Renal pelvis (tissue), 1 donor: ENCODE measurements at regions not wholly inside any gene's neighbourhood (a gene's known extent, or its start where the extent isn't known, plus 50 kb on each side); places are given as distances from the start of the nearest gene placed in this dataset.

ENCODE experiments used
- DNase-seq: peaks from one replicate; pipeline ENCODE4 v3.0.0-alpha.2; 2013

DNA sequence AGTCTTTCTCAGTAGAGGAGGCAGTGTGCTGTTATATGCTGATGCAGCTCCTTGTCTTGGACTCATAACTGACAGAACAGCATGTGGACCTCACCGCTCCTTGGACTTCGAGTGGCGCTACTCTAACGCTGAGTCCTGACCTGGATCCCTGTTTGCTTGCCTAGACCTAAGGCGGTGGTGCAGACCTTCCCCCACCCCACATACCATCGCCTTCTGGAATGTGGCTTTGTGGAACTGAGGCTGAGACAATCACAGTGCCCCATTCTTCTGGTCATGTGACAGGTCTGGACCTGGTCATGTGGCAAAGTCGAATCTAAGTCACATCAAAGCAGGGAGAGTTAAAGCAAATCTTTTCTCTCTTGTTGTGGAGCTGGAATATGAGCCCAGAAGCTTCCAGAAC, 190.7 kb upstream of the MKI67 start:
- DNase-seq = no peak

DNA sequence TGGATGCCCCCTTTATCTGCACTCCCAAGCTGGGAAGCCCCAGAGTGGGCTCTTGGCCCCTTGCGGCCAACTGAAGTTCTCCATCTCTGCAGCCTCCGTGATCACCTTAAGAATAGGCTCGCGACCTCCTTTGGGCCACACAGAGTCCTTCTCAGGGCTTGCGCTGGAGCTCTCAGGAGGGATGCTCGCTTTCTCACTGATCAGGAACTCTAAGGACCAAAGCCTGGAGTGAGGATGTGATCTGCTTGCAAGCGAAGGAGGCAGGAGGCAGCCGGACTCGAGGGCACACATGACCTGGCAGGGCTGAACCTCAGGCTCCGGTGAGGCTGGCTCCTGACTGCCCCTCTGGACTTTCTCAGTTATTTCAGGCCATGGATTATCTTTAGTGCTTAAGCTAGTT, 192.1 kb upstream of the MKI67 start:
- DNase-seq = no peak

DNA sequence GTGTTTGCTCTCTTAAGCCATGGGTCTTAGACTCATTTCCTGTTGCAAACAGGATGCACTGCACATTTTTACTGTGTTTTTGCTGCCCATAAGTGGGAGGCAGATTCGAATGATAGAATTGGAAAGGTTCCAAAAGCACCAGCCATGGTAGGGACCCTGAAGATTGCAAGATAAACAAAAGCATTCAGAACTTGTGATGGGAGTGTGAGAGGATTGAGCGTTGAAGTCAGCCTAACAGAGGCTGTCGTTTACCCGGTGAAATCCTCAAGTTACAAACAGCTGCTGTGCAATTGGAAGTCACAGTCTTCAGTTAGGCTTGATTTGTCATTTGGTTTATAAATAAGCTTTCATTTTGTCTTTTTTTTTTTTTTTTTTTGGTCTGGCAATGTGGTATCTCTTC, 192.7 kb upstream of the MKI67 start:
- peak; percentile 20 for DNase-seq

DNA sequence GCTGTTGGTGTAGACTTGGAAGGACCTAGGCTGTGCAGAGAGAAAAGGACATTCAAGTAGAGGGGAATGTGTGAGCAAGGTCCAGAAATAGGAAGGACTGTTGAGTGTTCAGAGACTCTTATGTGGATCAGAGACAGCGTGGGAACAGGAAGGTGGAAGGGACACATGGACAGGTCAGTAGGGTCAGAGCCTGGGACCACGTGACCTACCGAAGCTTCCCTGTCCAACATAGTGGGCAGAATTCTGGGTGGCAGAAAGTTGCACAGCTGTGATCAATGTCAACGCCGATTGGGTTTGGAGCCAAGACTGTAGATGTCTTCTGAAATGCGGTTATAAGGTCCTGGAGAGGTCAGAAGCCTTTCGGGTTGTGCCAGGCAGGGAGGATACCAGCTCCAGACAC, 195.9 kb upstream of the MKI67 start:
- no peak for DNase-seq

DNA sequence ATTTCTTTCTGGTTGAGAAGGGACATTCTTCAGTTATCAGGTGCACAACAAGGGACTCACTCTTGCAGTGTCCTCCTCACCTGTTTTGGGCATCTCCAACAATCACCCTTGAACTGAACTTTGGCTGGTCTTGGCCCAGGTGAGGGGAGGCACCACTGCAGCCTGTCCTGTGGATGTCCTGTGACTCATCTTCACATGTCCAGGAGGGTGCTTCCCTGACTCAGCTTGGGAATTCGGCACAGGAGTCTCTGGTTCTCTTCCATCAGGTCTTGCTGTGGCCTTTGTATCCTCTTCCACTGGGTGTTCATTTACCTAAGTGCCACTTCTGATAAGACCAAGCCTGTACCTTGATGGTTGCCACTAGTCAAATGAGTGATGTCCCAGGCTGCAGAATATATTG, 196.7 kb upstream of the MKI67 start:
- no peak for DNase-seq

DNA sequence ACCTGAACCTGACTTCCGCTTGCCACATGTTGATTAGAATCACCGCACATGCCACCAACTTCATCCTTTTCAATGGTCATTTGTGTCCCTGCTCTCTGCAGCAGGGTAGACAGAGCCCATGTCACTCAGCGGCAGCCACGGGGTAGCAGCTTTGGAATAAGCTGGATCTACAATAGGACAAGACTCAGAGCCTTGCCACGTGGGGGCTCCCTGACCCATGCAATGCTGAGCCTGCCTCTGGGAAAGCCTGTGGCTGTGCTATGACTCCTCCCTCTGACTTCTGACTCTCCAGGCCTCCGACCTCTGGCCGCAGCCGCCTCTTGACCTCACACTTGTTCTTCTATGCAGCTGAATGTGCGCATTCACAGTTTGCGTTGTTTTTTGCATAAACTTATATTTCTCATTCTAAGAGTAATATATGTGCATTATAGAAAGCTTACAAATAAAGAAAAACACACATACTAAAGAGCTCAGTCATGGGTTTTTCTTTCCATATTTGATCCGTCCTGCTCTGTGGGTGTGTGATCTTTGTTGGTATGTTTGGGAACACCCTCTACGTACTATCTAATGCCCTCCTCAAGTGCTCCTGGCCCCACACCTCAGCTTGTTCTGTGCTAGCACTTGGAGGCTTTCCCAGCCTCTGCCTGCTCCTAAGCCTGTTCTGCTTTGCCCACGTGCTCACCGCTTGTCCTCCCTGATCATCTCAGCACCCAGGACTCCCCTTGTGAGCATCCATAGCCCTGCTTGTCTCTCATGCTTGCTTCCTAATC, 198.0 kb upstream of the MKI67 start:
- DNase-seq = no peak

DNA sequence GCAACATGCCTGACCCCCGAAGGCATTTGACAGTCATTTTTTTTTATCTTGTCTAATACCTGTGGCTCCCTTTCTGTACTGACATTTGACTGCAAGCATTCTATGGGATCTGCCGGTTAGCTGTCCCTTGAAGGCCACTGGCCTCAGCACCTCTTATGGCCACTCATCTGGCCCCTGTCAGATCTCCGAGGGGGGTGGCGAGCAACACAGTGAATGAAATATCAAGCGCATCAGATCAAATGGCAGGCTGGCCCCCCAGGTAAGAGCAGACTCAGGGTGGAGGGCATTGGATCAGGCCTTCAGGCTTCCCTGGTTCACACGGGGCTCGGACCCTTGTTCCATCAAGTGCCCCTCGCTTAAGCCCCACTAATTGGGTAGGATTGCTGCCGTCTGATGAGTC, 199.6 kb upstream of the MKI67 start:
- no peak for DNase-seq

DNA sequence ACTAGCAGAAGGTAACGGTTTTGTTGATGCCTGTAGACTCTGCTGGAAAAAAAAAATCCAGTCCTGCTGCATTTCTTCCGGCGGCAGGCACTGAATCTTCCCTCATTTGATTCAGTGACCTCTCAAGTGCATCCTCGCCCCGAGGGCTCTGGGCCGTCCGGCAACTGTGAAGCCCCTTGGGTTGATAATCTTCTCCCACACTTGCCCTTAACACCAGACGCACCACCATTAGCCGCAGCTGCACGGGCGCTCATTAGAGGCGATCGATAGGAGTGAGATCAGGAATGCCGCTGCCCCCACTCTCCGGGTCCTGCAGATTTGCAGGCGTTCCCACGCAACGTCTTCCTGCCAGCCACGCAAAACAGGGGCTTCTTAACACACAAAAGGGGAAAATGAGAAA, 200.0 kb upstream of the MKI67 start:
- no peak for DNase-seq

DNA sequence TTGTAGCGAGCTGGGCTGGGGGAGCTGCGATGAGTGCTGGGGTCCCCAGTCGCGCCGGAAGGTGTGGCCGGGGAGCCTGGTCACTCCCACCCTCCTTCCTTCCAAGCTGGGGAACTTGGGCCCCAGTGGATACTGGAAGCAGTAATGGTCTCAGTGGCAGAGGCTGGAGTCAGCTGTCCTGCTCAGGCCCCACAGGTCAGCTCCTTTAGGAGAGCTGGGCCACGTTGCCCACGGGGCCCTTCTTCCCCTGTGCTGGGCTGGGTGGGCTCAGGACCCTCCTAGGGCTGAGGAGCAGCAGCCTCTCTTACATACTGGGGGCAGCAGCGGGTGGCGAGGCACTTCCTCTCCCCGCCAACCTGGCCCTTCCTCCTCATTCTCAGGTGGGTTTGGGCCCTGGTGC, 200.6 kb upstream of the MKI67 start:
- DNase-seq = no peak

DNA sequence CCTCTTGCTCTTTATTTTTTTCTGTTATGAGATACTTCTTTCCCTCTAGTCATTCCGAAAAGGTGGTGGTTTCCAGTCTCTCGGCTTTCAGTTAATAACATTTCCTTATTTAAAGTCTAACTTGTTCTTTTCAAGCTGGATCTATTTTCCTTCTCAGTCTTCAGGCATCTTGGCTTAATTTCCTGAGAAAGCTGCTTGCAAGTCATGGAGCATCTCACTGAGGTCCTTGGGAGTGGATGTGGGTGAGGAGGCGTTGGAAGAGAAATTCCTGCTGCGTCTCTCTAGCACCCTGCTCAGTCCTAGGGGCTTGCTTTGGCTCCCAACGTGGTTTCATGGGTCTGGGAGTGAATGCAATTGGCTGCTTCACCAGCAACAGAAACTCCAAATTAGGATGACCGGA, 210.2 kb upstream of the MKI67 start:
- no peak for DNase-seq

DNA sequence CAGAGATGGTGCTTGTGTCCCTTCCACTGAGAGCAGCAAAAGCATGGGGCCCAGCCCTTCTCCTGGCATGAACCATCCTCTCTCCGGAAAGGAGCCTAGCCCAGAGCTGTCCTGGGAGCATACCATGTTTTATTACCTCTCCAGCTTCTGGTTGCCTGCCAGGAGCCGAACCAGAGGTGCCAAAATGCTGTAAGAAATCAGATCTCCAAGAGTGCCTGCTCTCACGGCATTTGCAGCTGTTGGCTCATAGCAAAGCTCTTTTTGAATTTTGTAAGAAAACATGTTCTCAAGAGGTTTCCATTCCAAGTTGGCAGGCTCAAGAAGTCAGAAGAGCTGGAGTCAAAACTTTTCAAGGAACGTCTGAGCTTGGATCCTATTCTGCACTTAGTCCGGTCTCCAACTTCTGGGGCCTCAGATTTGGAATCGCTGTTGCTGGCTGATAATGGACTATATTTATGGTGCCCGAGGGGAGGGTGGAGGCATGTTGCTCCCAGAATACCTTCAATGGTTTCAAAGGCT, 211.7 kb upstream of the MKI67 start:
- DNase-seq = no peak

DNA sequence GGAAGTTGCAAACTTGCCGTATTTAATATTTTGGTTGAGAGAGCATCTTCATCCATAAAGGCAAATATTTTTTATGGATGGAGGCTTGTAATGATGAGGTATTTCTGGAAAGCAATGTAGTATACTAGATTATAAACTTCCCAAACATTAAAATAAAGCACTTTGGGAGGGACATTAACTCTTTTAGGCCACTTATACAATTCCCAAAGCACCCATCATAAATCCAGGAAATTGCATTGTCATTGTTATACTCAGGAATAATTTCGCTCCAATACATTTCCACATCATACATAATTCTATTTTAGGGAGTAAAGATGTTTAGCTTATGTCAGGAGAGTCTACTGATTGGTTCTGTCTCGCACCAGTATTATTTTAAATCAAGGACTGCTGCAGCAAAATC, 212.7 kb upstream of the MKI67 start:
- DNase-seq = no peak

DNA sequence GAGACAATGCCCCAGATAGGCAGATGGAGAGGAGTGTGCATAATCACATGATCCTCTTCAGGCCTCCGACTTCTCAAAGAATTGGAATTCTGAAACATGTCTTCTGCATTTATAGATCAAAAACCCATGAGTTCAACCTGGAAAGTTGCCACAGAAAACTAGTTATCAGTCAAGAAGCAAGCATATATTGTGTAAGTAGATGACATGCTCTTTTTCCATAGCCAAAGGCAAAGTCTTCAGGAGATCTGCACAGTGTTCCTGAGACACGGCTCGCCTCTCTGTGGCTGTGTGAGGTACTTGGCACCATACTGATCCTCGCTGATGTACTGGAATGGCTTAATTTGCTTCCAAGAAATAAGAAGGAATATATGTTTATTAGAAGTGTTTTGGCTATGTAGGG, 213.5 kb upstream of the MKI67 start:
- no peak for DNase-seq

DNA sequence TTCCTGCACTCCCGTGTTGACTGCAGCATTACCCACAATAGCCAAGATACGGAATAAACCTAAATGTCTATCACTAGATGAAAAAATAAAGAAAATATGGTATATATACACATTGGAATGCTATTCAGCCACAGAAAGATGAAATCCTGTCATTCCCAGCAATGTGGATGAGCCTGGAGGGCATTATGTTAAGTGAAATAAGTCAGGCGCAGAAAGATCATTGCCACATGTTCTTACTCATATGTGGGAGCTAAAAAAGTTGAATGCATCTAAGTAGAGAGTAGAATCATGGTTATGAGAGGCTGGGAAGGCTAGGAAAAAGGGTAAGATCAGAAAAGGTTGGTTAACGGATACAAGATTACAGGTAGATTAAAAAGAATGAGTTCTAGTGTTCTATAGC, 219.1 kb upstream of the MKI67 start:
- DNase-seq = no peak

DNA sequence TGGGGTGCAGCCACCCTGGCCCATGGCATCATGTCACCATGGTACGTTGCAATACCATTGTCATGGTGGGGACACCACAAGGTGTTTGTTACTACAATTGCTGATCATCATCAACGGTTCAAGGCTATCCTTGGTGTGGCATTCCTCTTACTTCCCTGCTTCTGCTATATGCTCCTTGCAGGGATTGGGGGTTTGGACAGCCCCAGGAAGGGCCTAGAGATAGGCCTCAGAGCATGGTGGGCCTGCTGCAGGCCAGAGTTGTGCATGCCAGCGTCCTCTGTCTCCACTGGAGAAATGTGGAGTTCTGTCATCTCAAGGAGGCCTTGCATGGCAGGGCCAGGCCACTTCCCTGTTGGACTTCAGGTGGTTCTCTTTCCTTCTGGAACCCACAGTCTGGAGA, 234.6 kb upstream of the MKI67 start:
- DNase-seq = no peak

DNA sequence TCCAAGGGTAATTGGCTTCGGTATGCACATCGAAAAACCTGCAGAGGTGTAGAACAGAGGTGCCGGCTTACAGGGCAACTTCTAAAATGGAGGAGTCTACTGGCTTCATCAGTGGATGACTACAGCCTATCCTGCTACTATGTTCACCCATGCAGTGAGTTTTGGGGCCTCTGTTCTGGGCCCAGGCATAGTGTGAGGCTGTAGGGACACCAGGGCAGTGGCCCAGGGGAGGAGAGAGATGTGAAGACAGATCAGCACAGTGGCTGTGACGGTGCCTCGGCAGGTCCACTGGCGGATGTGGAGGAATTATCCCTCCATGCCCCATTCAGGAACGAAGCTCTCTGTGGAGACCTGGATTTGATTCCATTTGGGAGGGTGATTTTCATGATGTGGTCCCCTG, 235.3 kb upstream of the MKI67 start:
- no peak for DNase-seq

DNA sequence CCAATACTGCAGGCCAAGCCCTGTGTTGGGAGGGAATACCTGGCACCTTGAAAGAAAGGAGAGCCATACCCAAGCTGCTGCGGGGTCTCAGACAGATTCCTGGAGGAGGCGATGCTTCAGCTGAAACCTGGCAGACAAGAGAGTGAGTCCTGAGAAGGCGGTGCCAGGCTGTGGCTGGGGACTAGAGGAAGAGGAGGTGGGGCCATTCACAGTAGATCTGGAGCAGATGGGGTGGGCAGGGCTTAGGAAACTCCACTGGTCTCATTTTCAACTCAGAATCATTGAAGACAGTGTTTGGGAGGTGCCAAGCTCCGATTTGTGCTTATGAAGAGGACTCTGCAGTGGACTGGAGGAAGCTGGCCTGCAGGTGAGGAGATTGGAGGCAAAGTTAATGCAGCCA, 236.3 kb upstream of the MKI67 start:
- no peak for DNase-seq

DNA sequence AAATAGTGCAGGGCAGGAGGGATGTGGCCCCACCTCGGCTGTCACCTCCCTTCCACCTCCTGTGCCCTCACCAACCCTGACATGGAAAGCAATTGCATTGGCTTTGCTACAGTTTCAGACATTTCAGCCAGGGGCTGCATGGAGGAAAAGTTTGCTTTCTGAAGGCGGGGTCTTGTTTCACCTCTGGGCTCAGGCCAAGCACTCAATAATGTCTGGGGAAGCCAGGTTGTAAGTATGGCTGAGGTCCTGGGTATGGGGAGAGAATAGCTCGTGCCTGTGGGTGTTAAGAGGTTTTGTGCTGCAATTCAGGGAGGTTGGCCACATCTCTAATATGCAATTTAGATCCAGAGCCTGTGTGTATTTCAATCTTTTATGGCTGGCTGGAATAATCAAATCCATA, 238.4 kb upstream of the MKI67 start:
- DNase-seq = no peak

DNA sequence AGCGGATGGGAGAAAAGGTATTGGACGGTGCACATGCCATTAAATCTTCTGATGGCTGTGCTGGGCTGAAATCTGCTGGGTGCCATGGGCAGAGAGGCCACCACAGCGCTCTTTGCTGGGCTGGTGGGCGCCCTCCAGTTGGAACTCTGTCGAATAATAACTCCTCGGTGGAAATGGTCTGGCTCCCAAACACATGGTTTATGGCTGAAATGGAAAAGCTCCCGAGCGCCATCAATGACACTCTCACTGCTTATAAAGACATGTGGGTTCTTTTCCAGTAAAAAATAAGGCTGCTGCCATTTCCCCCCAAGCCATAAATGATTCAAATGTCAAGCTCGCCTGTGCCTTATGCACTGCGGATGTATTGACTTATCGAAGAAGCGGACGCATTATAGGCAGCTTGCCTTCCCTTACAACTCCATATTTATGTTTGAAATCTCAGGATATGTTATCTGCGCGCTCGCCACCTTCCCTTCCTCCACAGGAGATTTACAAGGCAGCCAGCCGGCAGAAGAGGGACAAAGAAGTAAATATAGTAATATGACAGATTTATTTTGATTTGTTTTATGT, 239.0 kb upstream of the MKI67 start:
- no peak for DNase-seq

DNA sequence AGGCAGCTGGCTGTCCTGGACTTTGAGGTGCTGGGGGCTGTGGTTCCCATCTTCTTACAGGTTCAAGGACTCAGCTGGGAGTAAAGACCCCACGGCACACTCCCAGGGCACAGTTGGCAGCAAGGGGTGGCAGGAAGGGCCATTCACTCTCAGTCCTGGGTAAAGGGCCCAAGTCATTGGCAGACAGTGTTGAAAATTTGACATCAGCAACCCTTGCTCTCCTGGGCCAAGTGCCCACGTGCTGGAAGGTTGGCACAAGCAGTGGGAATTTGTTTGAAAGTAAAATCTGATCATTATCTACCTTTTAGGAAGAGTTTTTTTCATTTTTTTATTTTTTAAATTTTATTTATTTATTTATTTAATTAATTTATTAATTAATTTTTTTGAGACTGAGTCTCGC, 241.6 kb upstream of the MKI67 start:
- DNase-seq = no peak

DNA sequence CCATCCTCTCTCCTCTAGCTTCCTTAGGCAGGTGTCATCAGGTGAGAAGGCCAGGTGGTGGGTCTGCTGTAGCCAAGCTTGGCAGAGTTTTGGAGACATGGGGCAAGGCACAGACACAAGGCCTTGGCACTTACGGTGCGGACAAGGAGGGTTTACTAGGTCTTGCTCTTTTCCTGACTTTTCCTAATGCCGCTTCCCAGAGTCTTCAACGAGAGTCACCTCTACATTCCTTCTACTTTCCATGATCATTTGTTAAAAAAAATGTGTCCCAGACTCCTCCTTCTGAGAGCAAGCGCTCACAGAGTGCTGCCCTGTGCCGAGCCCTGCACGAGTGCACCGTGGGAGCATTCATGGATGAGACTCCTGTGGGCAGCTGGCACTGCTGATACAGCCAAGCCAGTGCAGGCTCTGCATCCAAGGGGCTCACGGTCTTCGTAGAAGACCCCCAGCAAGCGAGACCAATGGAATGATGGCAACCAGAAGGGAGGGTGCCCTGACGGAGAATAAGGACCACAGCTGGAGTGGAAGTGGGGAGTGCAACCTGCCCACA, 243.0 kb upstream of the MKI67 start:
- DNase-seq = no peak

DNA sequence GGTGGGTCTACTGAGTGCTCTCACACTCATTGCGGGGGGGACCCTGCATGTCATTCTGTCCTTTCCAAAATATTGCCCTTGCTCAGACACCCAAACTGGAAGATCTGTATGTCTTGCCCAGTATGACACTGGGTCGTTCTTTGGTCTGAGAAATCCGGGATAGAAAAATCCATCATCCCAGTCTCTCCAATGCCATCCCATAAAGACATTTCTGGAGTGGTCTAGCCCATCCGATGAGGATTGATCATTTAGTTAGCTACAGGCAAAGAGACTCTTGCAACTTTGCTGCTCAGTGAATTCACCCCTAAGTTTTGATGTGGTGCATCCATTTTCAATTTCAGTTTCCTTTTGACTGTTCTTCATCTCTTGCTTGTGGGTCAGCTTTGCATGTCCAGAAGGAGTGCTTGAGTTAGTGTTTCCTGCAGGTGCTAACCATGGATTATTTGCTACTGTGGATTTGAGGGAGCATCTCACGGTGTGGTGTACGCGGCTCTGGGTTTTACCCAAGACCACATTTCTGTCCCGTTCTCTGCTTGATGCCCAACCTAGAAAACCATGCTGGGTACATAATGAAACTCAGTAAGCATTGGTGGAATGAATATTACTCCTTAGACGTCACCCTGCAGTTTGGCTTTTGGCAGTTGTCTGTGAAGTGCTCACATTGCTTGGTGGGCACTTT, 247.0 kb upstream of the MKI67 start:
- DNase-seq = no peak

DNA sequence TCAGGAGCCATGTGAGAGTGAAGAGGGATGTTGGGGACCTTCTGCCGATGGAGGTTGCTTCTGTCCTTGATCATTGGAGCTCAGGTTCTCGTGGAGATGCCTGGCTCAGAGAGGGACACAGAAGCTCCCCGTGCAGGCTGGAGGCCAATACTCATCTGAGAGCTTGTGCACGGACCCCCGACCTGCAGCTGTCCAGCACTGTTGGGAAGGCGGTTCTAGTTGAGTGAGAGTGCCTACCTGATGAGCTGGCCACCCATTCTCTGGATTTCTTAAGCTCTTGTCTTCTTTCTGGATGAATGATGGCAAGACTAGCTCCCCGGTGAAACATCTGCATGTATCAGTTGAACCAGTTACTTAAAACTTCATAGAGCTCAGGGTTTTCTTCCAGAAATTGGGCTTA, 247.6 kb upstream of the MKI67 start:
- no peak for DNase-seq
